Fibroblast of lung (primary cell): ENCODE measurements at regions not wholly inside any gene's neighbourhood (a gene's known extent, or its start where the extent isn't known, plus 50 kb on each side); places are given as distances from the start of the nearest gene placed in this dataset.

Experiments used
- DNase-seq, 2 donors: peaks; one replicate each; pipeline versions ENCODE4 v3.0.0 to v3.0.0-alpha.2; 2010; ENCODE audit warnings: low read depth in 2 of 2
- H2AFZ ChIP-seq: 2 replicates; pipeline ENCODE4 v1.5.1; 2012; ENCODE audit warnings: low read length, control low read depth, inconsistent platforms
- H3K27ac ChIP-seq: 2 replicates; pipeline ENCODE4 v1.5.1; 2011; ENCODE audit warnings: low read length, control low read depth; ENCODE audit not compliant: insufficient read depth
- H3K27me3 ChIP-seq: 2 replicates; pipeline ENCODE4 v1.5.1; 2011; ENCODE audit warnings: mild to moderate bottlenecking, low read length; ENCODE audit not compliant: control insufficient read depth, insufficient read depth
- H3K36me3 ChIP-seq: 2 replicates; pipeline ENCODE4 v1.5.1; 2011; ENCODE audit warnings: low read length; ENCODE audit not compliant: control insufficient read depth, insufficient read depth
- H3K4me1 ChIP-seq: 2 replicates; pipeline ENCODE4 v1.5.1; 2011; ENCODE audit warnings: low read length; ENCODE audit not compliant: control insufficient read depth, insufficient read depth; ENCODE audit errors: extremely low read depth
- H3K4me2 ChIP-seq: 2 replicates; pipeline ENCODE4 v1.5.1; 2011; ENCODE audit warnings: low read length, control low read depth; ENCODE audit not compliant: insufficient read depth; ENCODE audit errors: extremely low read depth
- H3K4me3 ChIP-seq, 4 experiments: fragments of 200-600 bp in 1 of 4; sonication (generic) in 1 of 4; replicated peaks in 1 of 4; 2 replicates each; pipeline ENCODE4 v1.5.1; 2011 to 2016; ENCODE audit warnings: low read length in 4 of 4, low read depth in 3 of 4, mild to moderate bottlenecking in 3 of 4, control low read depth in 2 of 4, inconsistent platforms in 1 of 4, mixed read lengths in 1 of 4; ENCODE audit not compliant: insufficient read depth in 1 of 4; ENCODE audit errors: control extremely low read depth in 1 of 4
- H3K79me2 ChIP-seq: 2 replicates; pipeline ENCODE4 v1.5.1; 2012; ENCODE audit warnings: mild to moderate bottlenecking, low read length, inconsistent platforms; ENCODE audit not compliant: control insufficient read depth, insufficient read depth
- H3K9ac ChIP-seq: 2 replicates; pipeline ENCODE4 v1.5.1; 2011; ENCODE audit warnings: mild to moderate bottlenecking, low read length, control low read depth; ENCODE audit not compliant: insufficient read depth
- H3K9me3 ChIP-seq: 2 replicates; pipeline ENCODE4 v1.5.1; 2012; ENCODE audit warnings: low read depth, low read length; ENCODE audit not compliant: control insufficient read depth, insufficient read depth
- H4K20me1 ChIP-seq: 2 replicates; pipeline ENCODE4 v1.5.1; 2011; ENCODE audit warnings: low read length; ENCODE audit not compliant: control insufficient read depth, insufficient read depth; ENCODE audit errors: extremely low read depth
- CTCF ChIP-seq, 2 donors: IDR thresholded peaks in 1 of 2; conservative IDR thresholded peaks in 1 of 2; 1 replicate in 1 of 2; 2 replicates in 1 of 2; pipeline ENCODE4 v1.5.1; 2011 to 2012; ENCODE audit warnings: low read length in 2 of 2, control low read depth in 1 of 2, inconsistent platforms in 1 of 2, low read depth in 1 of 2, mild to moderate bottlenecking in 1 of 2
- EZH2 ChIP-seq: IDR thresholded peaks from 2 replicates; pipeline ENCODE4 v1.5.1; 2012; ENCODE audit warnings: low read length, control low read depth, mild to moderate bottlenecking; ENCODE audit errors: missing control alignments

- no peak for TF ChIP-seq EZH2
- Histone ChIP-seq H3K9me3 (no peaks in the 10 kb centered on the region), H3K4me1 (peaks cover 5% of the 10 kb centered on the region), H3K4me2 (no peak overlapping the region), H3K36me3 (no peaks in the 10 kb centered on the region), H3K4me3 (no peak overlapping the region), H4K20me1 (no peaks in the 10 kb centered on the region), H3K27ac (no peak overlapping the region), H3K27me3 (peaks cover 8% of the 10 kb centered on the region), H3K79me2 (no peaks in the 10 kb centered on the region), H2AFZ (no peak overlapping the region), H3K9ac (no peak overlapping the region)
- no peak for DNase-seq
Measured at GRCh38 chr22:22034469-22035132, 52.0 kb upstream of the TOP3B start.

- H3K9me3 ChIP-seq = no peaks in the 10 kb centered on the region
- no peaks in the 10 kb centered on the region for H4K20me1 ChIP-seq
- TF ChIP-seq EZH2 (no peak), CTCF (conservative IDR thresholded peaks at IDR 0.05 in 1 of 2, IDR thresholded peaks at IDR 0.05 in 1 of 2; ENCODE audit: low read depth in 1 of 2, low read length in 2 of 2) (no peak)
- no peaks in the 10 kb centered on the region for H3K79me2 ChIP-seq
- H3K4me1 ChIP-seq = peaks cover 5% of the 10 kb centered on the region
- H3K36me3 ChIP-seq = no peaks in the 10 kb centered on the region
- H3K4me2 ChIP-seq = no peak overlapping the region
- H3K27me3 ChIP-seq = peaks cover 8% of the 10 kb centered on the region
- no peak overlapping the region for H2AFZ ChIP-seq
- DNase-seq = no peak
- no peak overlapping the region for H3K9ac ChIP-seq
- H3K4me3 ChIP-seq = no peak overlapping the region
- H3K27ac ChIP-seq = no peak overlapping the region
Measured at GRCh38 chr22:22033803-22034468, 51.3 kb upstream of the TOP3B start.

- Histone ChIP-seq H3K9ac (no peak overlapping the region), H3K27me3 (peaks cover 8% of the 10 kb centered on the region), H2AFZ (no peak overlapping the region), H3K79me2 (no peaks in the 10 kb centered on the region), H3K4me1 (peaks cover 1% of the 10 kb centered on the region), H4K20me1 (no peaks in the 10 kb centered on the region), H3K27ac (no peak overlapping the region), H3K9me3 (no peaks in the 10 kb centered on the region), H3K36me3 (no peaks in the 10 kb centered on the region), H3K4me2 (no peak overlapping the region), H3K4me3 (no peak overlapping the region)
- DNase-seq = no peak
- TF ChIP-seq CTCF (conservative IDR thresholded peaks at IDR 0.05 in 1 of 2, IDR thresholded peaks at IDR 0.05 in 1 of 2; ENCODE audit: low read depth in 1 of 2, low read length in 2 of 2) = no peak
- no peak for TF ChIP-seq EZH2
Measured at GRCh38 chr22:22032906-22033802, 50.6 kb upstream of the TOP3B start.
